ENCODE measurements at regions not wholly inside any gene's neighbourhood (a gene's known extent, or its start where the extent isn't known, plus 50 kb on each side); places are given as distances from the start of the nearest gene placed in this dataset.

- no peaks in the 10 kb centered on the region for H3K27me3 ChIP-seq (ENCODE audit: control insufficient read depth in 2 of 2, insufficient read depth in 2 of 2, low read length in 2 of 2)
- Mint-ChIP-seq H3K27me3 (ENCODE audit: low read depth in 3 of 3) (peaks cover 0 to 4% (median 0%) of the 10 kb centered on the region in 3 donors), H3K4me3 (no peak overlapping the region), H3K36me3 (no peaks in the 10 kb centered on the region), H3K27ac (no peak overlapping the region), H3K4me1 (no peaks in the 10 kb centered on the region), H3K9me3 (peaks cover 1 to 11% (median 2%) of the 10 kb centered on the region in 7 donors)
- DNase-seq, result no peak
- TF ChIP-seq CTCF (IDR thresholded peaks at IDR 0.05), result no peak
- H3K27ac ChIP-seq (ENCODE audit: low read depth in 1 of 2, low read length in 2 of 2), result no peak overlapping the region
- H4K20me1 ChIP-seq (ENCODE audit: insufficient read depth, low read length), result no peaks in the 10 kb centered on the region
- no peak overlapping the region for H3K4me2 ChIP-seq (replicated peaks; ENCODE audit: extremely low read depth, low read length, poor library complexity, severe bottlenecking)
- H3K79me2 ChIP-seq (ENCODE audit: insufficient read depth, low read length), result no peaks in the 10 kb centered on the region
- no peak overlapping the region for H3K4me3 ChIP-seq (replicated peaks in 1 of 3; ENCODE audit: low read depth in 2 of 3, low read length in 3 of 3)
- WGBS (ENCODE audit: insufficient coverage), result 72% methylated on average over 2 of the region's 4 CpGs
- no peaks in the 10 kb centered on the region for H3K36me3 ChIP-seq (replicated peaks in 1 of 2; ENCODE audit: control insufficient read depth in 1 of 2, insufficient read depth in 2 of 2, low read length in 2 of 2)
- H3K9me3 ChIP-seq (replicated peaks in 1 of 2; ENCODE audit: control insufficient read depth in 1 of 2, insufficient read depth in 1 of 2, low read length in 2 of 2), result no peaks in the 10 kb centered on the region
- H3K9ac ChIP-seq (ENCODE audit: insufficient read depth, low read length, poor library complexity, severe bottlenecking), result no peak overlapping the region
- no peak overlapping the region for H2AFZ ChIP-seq (ENCODE audit: insufficient read depth, low read depth, low read length, poor library complexity, severe bottlenecking)
- intact Hi-C loops (cut with micrococcal nuclease), result no loop called here
- no peaks in the 10 kb centered on the region for H3K4me1 ChIP-seq (ENCODE audit: control insufficient read depth in 1 of 2, insufficient read depth in 2 of 2, low read length in 2 of 2)
Observed at GRCh38 chr20:21801193-21801592, 95.7 kb downstream of the PAX1 start.

GRCh38 chr20:21798384-21798783 lies 92.9 kb downstream of the PAX1 start:
- H3K27me3 ChIP-seq (ENCODE audit: control insufficient read depth in 2 of 2, insufficient read depth in 2 of 2, low read length in 2 of 2), result no peaks in the 10 kb centered on the region
- no peaks in the 10 kb centered on the region for H3K79me2 ChIP-seq (ENCODE audit: insufficient read depth, low read length)
- H3K27ac Mint-ChIP-seq, result no peak overlapping the region
- no peak for TF ChIP-seq CTCF (IDR thresholded peaks at IDR 0.05)
- H2AFZ ChIP-seq (ENCODE audit: insufficient read depth, low read depth, low read length, poor library complexity, severe bottlenecking), result no peak overlapping the region
- peaks cover 0 to 4% (median 2%) of the 10 kb centered on the region in 3 donors for H3K27me3 Mint-ChIP-seq (ENCODE audit: low read depth in 3 of 3)
- WGBS (ENCODE audit: insufficient coverage), result 100% methylated on average over 4 of the region's 5 CpGs
- no peaks in the 10 kb centered on the region for H3K36me3 Mint-ChIP-seq
- no peak overlapping the region for H3K4me3 Mint-ChIP-seq
- no peak for DNase-seq
- intact Hi-C loops (cut with micrococcal nuclease), result no loop called here
- H3K36me3 ChIP-seq (replicated peaks in 1 of 2; ENCODE audit: control insufficient read depth in 1 of 2, insufficient read depth in 2 of 2, low read length in 2 of 2), result no peaks in the 10 kb centered on the region
- no peaks in the 10 kb centered on the region for H3K4me1 ChIP-seq (ENCODE audit: control insufficient read depth in 1 of 2, insufficient read depth in 2 of 2, low read length in 2 of 2)
- no peaks in the 10 kb centered on the region for H3K4me1 Mint-ChIP-seq
- no peak overlapping the region for H3K9ac ChIP-seq (ENCODE audit: insufficient read depth, low read length, poor library complexity, severe bottlenecking)
- no peak overlapping the region for H3K27ac ChIP-seq (ENCODE audit: low read depth in 1 of 2, low read length in 2 of 2)
- no peak overlapping the region for H3K4me3 ChIP-seq (replicated peaks in 1 of 3; ENCODE audit: low read depth in 2 of 3, low read length in 3 of 3)
- no peaks in the 10 kb centered on the region for H4K20me1 ChIP-seq (ENCODE audit: insufficient read depth, low read length)
- no peaks in the 10 kb centered on the region for H3K9me3 ChIP-seq (replicated peaks in 1 of 2; ENCODE audit: control insufficient read depth in 1 of 2, insufficient read depth in 1 of 2, low read length in 2 of 2)
- no peak overlapping the region for H3K4me2 ChIP-seq (replicated peaks; ENCODE audit: extremely low read depth, low read length, poor library complexity, severe bottlenecking)
- H3K9me3 Mint-ChIP-seq, result peaks cover 1 to 11% (median 4%) of the 10 kb centered on the region in 7 donors

Data from CD14-positive monocyte (primary cell).